CD4-positive, alpha-beta T cell treated with Interleukin-6 for 4 hours (primary cell): ENCODE measurements at regions not wholly inside any gene's neighbourhood (a gene's known extent, or its start where the extent isn't known, plus 50 kb on each side); places are given as distances from the start of the nearest gene placed in this dataset.

Source experiments
- DNase-seq: peaks from one replicate; pipeline ENCODE4 v3.0.0-alpha.2; 2020; ENCODE audit warnings: mixed read lengths

DNA sequence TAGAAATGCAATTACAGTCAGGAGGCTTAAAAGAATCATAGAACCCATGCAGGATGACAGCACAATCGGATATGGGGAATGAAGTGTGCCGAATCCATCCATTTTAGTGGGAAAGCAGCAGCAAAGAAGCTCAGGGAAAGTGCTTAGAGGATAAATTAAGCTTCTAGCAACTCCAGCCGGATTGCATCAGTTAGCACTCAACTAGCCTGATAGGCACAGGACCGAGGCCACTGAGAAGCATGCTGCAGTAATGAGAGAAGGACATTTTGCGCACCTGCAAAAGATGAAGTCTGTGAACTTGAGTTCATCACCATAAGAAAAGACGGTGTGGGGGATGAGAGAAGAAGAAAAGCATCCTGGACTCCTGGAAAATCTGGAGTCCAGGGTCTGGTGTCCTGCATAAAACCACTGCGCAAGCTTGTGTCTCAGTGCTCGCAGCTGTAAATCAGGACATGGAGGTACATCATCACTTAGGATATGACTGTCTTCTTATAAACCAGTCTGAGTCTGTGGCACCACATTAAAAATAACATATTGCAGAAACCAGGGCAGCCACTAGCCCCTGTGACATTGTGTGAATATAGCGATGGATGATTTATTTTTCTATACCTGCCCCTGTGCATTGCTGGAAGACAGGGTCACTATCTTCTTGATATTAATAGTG lies 665.5 kb upstream of the SOX11 start:
- DNase-seq, result no peak

DNA sequence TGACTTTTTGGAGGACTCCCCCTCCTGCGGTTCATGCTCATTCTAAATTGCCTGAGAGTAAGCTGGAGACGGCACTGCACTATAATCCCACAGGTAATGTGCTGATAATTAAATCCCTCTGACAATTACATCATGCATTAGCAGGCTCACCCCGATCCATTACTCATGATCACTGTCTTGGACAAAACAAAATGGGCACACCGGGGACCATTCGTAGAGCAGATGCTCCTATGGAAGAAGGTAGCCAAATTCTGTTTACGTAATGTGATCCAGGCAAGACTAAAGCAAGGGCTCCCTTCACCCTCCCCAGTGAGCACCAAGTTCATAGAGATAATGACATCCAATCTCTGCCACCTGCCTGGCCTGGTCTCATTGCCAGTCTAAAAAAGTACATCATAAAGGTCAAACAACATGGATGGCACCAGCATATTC lies 657.1 kb upstream of the SOX11 start:
- DNase-seq, result no peak

DNA sequence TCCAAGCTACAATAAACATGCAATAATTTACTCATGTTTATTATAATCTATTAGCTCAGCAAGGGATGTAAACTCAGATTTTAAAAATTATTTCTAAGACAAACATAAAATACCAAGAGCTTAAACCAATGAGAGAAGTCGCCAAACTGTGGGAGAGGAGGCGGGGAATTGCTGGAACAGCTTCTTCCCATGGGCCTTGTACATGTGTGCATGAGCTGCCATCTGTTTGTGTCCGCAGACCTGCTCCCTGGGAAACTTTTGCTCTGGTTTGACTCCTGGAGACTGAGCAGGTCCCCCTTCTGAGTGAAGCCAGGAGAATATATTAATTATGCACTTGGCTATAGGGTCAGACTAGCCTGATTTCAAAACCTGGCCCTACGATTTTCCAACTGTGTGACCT lies 655.9 kb upstream of the SOX11 start:
- no peak for DNase-seq

DNA sequence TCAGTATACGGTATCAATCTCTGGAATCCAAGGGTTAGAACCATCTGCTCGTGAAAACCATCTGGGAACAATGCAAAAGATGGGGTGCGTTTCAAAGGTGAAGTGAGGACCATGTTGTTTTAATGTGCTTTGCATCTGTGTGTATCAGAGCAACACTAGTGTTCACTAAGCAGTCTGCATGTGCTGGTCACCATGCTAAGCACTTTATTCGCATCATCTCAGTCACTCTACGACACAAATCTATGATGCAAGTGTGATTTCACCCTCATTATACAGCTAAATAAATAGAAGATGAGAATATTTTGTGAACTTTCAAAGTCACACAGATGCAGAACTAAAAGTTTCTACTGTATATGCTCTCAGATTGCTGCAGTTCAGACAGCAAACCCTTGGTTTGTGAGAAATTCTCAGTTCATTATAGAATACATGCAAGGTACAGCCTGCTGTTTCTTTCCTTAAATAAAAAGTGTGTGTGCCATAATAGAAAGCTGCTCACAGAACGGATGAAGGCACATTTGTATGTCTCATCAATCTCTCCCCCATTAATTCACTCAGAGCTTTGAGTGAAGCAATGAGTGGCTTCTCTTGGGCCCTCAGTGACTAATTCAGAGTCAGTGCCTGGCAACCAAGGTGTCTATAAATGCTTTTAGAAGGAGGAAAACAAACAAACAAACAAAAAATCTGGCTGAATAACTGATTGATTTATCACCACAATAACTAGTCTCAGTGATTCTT lies 652.8 kb upstream of the SOX11 start:
- no peak for DNase-seq

DNA sequence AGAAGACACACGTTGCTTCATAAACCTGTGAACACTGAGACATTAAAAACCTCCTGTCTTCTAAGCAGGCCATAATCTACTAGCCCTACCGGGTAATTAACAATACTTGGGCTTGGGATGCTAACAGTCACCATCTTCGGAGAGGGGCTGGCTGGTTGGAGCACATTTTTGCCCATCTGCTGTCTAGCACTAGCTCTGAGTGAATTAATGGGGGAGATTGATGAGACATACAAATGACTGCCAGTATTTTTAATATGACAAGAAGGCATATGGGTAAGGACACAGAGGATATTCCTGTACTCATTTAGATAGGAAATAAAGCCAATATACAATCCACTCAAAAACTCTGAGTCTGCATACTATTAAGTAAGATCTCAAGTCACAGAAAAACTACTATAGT lies 651.6 kb upstream of the SOX11 start:
- DNase-seq, result no peak

DNA sequence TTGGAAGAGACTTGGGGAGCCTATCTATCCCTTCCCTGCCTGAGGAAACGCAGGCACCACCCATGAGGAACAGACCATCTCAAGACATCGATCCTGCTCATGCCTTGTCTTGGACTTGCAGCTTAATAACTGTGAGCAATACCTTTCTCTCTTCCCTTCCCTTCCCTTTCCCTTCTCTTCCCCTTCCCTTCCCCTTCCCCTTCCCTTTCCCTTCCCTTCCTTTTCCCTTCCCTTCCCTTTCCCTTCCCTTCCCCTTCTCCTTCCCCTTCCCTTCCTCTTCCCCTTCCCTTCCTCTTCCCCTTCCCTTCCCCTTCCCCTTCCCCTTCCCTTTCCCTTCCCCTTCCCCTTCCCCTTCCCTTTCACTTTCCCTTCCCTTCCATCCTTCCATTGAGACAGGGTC lies 650.7 kb upstream of the SOX11 start:
- no peak for DNase-seq

DNA sequence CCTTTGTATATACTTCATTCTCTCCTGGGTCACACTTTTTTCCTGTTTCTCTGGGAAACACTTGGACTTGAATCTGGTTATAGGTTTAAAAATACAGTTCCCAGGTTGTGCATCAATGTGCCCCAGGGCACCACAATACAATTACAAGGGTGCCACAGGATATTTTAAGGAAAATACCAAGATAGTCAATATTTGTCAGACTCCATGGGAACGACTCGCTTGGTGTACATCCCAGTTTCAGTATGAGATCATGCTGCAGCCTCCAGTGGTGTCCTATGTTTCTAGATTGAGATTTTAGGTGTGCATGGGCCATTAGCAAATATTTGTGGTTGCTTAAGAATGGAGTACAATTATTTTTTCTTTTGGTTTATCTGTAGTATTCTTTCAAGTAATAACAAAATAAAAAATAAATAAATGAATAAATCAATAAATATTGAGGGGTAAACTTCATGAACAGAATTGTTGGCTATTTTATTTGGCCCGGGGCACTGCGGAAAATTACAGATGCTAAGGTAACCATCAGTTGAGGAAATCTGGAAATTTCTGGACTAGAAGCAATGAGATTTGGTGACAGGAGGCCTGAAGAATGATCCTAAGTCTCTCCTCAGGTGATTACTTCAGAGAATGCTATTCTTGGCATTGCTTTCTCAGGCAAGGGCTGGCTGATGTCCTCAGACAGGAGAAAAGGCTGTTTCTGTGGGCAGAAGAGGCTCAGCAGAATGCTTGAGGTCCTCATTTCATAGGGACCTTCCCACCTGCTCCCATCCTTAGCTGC lies 649.3 kb upstream of the SOX11 start:
- no peak for DNase-seq

DNA sequence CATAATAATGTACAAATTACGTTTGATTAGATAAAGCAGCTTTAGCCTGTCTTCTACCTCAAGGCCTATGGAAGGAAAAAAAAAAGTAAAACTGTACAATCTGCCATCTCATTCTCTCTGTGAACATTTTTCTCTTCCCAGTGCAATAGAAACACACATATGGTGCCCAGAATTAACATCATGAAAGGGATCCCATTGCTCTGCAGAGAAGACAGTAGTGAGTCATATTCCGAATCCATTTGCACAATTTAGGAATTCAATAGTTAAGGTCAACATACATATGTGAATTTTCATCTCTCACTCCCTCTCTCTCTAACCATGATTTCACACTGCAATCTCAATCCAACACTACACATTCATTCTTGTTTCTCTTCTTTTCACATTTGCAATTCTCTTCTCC lies 640.9 kb upstream of the SOX11 start:
- no peak for DNase-seq

DNA sequence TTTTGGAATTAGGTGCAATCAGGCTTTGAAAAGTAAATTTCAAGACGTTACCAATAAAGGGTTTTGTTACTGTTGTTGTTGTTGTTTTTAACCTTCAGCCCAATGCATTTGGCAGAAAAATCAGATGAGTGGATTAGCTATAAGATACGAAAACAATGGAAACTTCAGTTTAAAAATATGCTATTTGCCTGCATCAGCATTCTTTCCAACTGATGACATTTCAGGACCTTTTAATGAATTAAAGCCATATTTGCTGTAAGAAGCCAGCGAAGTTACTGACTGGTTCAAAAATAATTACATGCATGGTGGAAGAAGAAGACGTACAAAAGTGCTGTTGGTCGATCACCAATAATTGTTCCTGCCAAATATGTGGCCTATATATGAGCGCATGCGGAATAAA lies 639.3 kb upstream of the SOX11 start:
- no peak for DNase-seq

DNA sequence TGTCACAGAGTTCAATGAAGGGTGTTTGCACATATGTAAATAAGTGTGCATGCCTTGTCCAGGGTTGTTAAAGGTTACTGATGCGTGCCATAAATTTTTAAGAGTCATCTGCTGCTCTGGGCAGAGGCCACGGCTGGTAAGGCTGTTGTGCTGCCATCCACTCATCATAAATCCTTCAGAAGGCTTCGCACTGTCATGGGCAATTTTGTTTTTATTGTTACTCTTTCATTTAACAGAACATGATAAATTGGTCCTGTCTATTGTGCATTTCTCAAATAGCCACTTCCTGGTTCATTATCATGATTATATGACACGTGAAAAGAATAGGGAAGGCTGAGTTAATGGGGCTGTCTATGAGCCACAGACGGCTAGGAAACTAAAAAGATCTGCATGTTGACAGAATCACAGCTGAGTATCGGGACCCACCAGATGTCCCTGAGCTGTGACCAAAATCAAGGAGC lies 634.3 kb upstream of the SOX11 start:
- no peak for DNase-seq

DNA sequence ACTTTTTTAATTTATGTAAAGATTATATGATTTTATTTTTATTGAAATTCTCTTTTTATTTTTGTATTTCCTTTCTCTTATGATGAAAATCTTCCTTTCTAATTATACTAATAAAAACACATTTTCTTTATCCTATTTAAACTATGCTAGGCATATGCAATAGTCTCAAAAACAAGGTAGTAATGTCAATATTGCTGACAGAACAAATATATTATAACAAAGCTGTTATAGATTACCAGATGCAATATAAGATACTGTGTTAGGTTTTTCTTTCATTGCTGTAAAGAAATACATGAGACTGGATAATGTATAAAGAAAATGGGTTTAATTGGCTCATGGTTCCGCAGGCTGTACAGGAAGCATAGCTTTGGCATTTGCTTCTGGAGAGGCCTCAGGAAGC lies 631.2 kb upstream of the SOX11 start:
- DNase-seq, result no peak

DNA sequence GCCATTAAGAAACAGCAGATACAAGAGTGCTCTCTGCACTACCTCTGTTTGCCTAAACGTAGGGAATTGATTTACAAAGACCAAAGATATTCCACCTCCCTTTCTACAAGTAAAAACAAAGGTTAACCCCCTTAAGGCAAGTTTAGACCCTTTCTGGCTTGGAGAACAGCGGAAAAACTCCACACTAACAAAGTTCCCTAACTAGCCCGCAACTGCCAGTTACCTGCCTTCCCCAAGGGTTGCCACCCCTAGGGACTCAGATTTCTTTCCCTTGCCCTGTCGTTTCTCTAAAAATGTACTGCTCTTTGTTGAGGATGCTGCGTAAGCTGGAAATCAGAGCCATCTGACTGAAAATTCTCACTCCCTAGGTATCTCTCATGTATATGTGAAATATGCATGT lies 627.5 kb upstream of the SOX11 start:
- no peak for DNase-seq

DNA sequence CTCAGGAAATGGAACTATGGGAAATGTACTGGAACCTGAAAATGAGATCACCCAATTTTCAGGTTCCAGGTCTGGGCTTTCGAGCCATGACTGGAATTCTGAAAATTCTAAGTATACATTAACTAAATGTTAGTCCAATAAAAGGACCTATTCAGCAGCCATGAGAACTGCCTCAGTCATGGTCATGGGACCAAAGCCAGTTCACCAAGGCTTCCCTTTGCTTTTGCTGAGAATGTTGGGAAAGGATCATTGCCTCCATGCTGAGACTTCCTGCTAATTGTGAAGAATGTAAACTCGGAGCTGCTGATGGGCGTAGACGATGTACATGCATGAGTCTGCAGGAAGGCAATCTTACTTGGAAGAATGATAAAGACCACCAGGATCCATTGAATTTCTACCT lies 624.4 kb upstream of the SOX11 start:
- no peak for DNase-seq

DNA sequence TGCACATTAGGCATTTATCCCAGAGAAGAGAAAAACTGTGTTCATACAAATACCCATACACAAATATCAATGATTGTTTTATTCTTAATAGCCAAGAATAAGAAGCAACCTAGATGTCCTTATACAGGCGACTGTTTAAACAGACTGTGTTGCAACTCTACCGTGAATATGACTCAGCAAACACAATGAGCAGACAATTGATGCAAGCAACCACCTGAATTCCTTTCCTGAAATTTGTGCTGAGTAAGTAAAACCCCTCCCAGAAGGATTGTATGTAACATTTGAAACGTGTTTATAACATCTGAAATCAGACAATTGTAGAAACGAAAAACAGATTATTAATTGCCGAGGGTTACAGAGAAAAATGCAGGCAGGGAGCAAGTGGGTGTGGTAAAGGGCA lies 621.9 kb upstream of the SOX11 start:
- DNase-seq, result no peak

DNA sequence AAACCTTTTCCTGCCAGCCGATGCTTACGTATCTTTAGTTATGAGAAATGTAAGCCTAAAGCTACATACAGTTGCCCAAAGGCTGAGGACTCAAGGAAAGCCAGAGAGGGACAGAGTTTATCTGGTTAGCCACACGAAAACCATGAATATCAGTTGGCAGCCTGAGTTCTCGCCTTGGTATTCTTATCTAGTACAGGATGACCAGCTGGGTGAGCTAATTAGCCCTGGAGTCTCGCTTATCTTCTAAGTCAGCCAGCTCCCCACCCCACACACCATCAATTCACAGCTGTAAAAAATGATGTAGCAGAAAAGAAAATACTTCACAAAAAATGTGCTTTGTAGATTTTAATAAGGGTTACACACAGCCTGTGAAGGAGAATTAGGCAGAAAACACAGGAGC lies 617.5 kb upstream of the SOX11 start:
- no peak for DNase-seq

DNA sequence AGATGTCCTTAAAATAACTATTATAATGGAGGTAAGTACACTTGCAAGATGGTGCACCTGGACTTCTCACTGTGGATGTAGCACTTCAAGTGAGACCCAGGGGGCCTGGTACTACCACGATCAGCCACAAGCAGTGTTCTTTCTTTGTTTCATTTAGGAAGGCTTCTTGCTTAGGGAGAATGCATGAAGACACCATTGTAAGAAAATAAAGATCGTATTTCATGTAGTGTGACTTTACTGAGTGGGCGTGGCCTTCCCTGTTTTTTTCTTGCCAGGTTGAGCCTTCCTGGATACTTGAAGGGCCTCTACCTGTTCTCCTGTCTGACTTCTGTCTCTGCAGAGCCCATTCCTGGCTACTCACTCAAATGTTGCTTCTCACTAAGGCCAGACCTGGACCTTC lies 615.6 kb upstream of the SOX11 start:
- no peak for DNase-seq

DNA sequence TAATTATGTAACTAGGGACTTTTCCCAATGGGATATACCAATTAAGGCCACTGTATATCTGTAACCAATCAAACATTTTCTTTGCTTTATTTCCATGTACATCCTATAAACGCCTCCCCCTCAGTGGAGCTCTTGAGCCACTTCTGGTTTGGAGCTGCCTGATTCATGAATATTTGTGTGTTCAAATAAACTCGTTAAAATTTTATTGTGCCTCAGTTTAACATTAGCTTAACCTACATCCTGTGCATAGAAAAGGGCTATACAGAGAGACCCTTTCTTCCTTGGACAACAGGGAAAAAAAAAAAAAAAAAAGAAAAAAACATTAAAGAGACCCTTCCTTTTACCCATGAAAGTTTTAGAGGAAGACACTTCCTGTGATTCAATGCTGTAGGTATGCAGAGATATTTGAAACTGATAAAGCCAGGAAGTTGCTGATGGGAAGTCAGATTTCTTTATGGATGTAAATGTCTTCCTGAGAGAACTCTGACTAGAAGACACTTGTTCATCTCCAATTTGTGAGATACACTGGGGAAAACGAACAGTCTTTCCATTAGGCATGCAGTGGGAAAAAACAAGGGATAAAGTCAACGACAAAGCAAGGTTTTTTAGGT lies 614.6 kb upstream of the SOX11 start:
- no peak for DNase-seq

DNA sequence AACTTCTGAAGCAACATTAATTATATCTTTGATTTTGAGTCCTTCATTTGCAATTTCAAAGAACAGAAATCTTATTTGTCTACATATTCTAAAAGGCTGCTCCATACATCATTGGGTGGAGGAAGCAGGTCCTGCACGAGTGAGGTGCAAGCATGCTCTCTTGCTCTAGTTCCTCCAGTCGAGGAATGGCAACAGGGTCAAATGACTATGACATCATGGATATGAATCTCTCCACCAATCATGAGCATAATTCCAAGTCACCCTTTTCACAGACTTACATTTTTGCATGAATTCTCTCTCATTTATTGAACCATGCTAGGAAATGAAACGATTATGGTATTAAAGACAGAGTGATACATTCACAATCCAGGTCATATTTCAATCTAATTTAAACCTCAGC lies 608.8 kb upstream of the SOX11 start:
- DNase-seq, result no peak

DNA sequence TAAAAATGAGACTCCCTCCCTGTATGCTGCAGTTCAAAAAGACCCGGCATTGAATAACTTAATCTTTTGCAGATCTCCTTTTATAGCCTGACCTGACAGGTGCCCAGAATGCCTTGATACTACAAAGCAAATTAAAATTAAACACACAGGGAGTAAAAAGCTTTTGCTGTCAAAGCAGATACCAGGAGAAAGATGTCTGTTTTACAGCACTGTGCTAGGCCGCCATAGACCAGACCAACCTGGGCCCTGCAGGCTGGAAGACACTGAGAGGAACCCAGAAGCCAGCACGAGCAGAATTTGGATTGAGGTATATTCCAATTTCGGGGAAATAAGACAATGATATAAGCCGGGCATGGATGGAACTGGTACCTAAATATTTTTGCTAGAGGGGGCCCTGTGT lies 602.8 kb upstream of the SOX11 start:
- DNase-seq, result no peak

DNA sequence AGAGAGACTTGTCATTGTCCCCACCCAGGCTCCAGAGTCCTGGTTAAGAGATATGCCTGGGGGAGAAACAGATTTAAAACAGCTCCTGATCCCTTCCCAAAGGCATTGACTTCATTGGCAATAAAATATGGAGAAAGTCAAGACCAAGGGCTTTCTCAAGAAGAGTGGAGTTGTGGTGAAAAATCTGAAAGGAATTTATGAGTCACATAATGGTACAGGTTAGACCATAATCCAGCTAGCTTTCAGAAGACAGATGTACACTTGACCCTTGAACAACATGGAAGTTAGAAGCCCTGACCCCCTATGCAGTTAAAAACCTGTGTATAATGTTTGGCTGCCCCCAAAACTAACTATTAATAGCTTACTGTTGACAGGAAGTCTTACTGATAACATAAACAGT lies 599.1 kb upstream of the SOX11 start:
- no peak for DNase-seq

DNA sequence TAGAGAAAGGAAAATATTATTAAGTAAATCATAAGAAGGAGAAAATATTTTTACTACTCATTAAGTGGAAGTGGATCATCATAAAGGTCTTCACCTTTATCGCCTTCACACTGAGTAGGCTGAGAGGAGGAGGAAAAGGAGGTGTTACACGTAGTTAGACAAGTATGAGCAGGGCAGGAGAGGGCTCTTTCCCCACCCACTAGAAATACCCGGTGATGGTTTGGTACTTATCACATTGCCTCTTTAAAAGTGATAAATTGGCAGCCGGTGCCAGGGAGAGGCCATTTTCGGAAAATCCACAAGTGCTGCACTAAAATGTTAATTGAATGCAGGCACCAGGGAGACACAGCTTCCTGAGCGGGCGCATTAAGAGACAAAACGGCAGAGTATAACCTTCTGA lies 598.7 kb upstream of the SOX11 start:
- DNase-seq, result no peak

DNA sequence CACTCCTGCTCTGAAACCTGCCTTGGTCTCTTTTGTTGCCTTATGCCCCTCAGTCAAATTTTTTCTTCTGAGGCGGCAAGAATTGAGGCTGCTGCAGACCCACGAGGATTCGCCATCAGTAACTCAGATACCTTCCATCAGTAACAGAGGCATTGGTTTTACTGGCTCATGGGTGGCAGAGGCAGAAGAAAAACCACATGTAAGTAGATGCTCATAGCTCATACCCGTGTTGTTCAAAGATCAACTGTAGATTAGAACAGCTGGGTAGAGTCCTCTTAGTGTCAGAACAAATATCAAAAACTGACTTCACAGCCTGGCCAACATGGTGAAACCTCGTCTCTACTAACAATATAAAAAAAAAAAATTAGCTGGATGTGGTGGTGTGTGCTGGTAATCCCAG lies 598.0 kb upstream of the SOX11 start:
- no peak for DNase-seq

DNA sequence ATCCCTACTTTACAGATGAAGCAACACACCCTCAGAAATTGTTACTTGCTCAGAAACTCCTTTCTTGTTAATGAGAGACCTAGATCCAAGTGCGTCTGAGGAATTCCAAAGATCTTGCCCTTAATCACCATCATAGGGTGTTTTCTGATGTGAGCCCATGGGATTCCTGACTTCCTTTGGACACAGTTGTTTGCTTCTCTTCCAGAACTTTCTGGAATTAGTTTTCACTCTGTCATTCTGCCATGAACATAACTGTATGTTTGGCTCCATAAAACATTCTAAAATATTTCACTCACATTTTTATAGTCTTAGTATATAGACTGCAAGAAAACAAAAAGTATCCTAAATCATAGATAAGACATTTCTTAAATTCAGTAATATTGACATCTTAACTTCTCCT lies 593.9 kb upstream of the SOX11 start:
- DNase-seq, result no peak

DNA sequence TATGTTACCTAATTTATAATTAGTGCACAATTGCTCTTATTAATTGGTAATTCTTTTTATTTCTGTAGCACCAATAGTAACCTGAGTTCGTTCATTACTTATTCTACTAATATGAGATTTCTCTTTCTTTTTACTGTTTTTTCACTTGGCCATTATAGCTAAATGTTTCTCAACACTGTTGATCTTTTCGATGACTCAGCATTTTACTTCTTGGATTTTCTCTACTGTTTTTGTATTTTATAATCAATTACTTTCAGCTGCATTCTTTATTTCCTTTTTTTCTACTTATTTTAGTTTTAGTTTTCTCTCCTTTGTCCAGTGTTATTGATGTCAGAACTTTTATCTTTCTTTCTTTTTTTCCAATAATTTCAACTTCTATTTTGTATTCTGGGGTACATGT lies 589.4 kb upstream of the SOX11 start:
- no peak for DNase-seq
